K562 (cell line): ENCODE measurements at regions not wholly inside any gene's neighbourhood (a gene's known extent, or its start where the extent isn't known, plus 50 kb on each side); places are given as distances from the start of the nearest gene placed in this dataset.
A peak's percentile ranks its signal among the peaks of the same experiment; 100 is the strongest.
"Not testable (repeated sequence)": the region's sequence is repeated elsewhere in the genome, so short reads cannot be mapped to it uniquely, and the experiment has no call there.

Experiments
- ATAC-seq: fragments of 200-7000 bp; cut with Tn5 transposase; 3 replicates; pipeline ENCODE4 v1.9.1; 2020; ENCODE audit warnings: moderate library complexity
- BruUV-seq: library from RNA; stranded (reverse); fragments of 400-500 nt; replicated peaks from 2 replicates; lab custom pipeline; 2021; lab: Mats Ljungman, UMichigan
- CTCF ChIA-PET: fragments of 300-600 bp; formaldehyde crosslinking; extraction: SDS; loops from one replicate; lab custom pipeline; 2021; ENCODE audit warnings: low intra/inter-chr PET ratio; lab: Yijun Ruan, JAX
- POLR2A ChIA-PET: fragments of 300-600, 350-650 bp; sonication (Branson Sonifier 250); formaldehyde crosslinking; extraction: SDS; loops from one replicate; lab custom pipeline; 2021; ENCODE audit warnings: antibody characterized with exemption, inconsistent platforms; lab: Yijun Ruan, JAX
- DNase-seq, 4 experiments: peaks; one replicate each; pipeline versions ENCODE4 v3.0.0 to v3.0.0-alpha.2; 2011 to 2018; ENCODE audit warnings: low spot score in 3 of 4, mixed read lengths in 3 of 4; ENCODE audit errors: extremely low read depth in 1 of 4
- FAIRE-seq: peaks from 2 replicates; lab custom pipeline; 2011; peaks lifted over from hg19 to GRCh38; lab: Jason Lieb, UNC
- H2AFZ ChIP-seq: 2 replicates; pipeline ENCODE4 v1.6.0; 2011; ENCODE audit warnings: low read depth, low read length, control low read depth, inconsistent platforms
- H3K27ac ChIP-seq: fragments of 200-600 bp; 3 replicates; pipeline ENCODE4 v1.8.0; 2011; ENCODE audit warnings: low read depth, mild to moderate bottlenecking, control low read depth, inconsistent platforms, low read length, moderate library complexity, mixed read lengths; ENCODE audit errors: extremely low read depth
- H3K27me3 ChIP-seq, 2 experiments: fragments of 300-600 bp in 1 of 2; 2 replicates in 1 of 2; 3 replicates in 1 of 2; pipeline versions ENCODE4 v1.6.0 to v1.8.0; 2011; ENCODE audit warnings: inconsistent platforms in 2 of 2, low read length in 2 of 2, mild to moderate bottlenecking in 1 of 2, mixed read lengths in 1 of 2, moderate library complexity in 1 of 2; ENCODE audit not compliant: control insufficient read depth in 2 of 2, insufficient read depth in 2 of 2
- H3K36me3 ChIP-seq: fragments of 300-600 bp; 3 replicates; pipeline ENCODE4 v1.8.0; 2011; ENCODE audit warnings: mild to moderate bottlenecking, low read length, inconsistent platforms; ENCODE audit not compliant: control insufficient read depth, insufficient read depth
- H3K4me1 ChIP-seq, 2 experiments: fragments of 200-600 bp in 1 of 2; replicated peaks in 1 of 2; 2 replicates in 1 of 2; 3 replicates in 1 of 2; pipeline versions ENCODE4 v1.5.1 to v1.8.0; 2011; ENCODE audit warnings: inconsistent platforms in 2 of 2, low read length in 2 of 2, mild to moderate bottlenecking in 1 of 2, mixed read lengths in 1 of 2, moderate library complexity in 1 of 2; ENCODE audit not compliant: control insufficient read depth in 2 of 2, insufficient read depth in 2 of 2
- H3K4me2 ChIP-seq: 2 replicates; pipeline ENCODE4 v1.6.1; 2011; ENCODE audit warnings: low read length, control low read depth, inconsistent platforms, mixed read lengths; ENCODE audit not compliant: insufficient read depth
- H3K4me3 ChIP-seq: fragments of 200-600 bp; sonication (generic), shearing (Covaris generic); 2 replicates; pipeline ENCODE4 v1.5.1; 2016; ENCODE audit warnings: control low read depth, inconsistent platforms
- H3K79me2 ChIP-seq: fragments of 200-600 bp; 3 replicates; pipeline ENCODE4 v1.8.0; 2011; ENCODE audit warnings: low read length, inconsistent platforms; ENCODE audit not compliant: control insufficient read depth, insufficient read depth
- H3K9ac ChIP-seq, 2 experiments: 2 replicates each; pipeline versions ENCODE4 v1.6.0 to v1.6.1; 2011; ENCODE audit warnings: low read depth in 2 of 2, low read length in 2 of 2, control low read depth in 1 of 2, inconsistent platforms in 1 of 2, mild to moderate bottlenecking in 1 of 2, mixed read lengths in 1 of 2; ENCODE audit not compliant: insufficient read depth in 1 of 2
- H3K9me1 ChIP-seq: one replicate; pipeline ENCODE4 v1.6.0; 2011; ENCODE audit warnings: inconsistent platforms, mild to moderate bottlenecking, low read length, moderate library complexity; ENCODE audit not compliant: control insufficient read depth, insufficient read depth
- H3K9me3 ChIP-seq: replicated peaks from 2 replicates; pipeline ENCODE4 v1.5.1; 2011; ENCODE audit warnings: low read depth, low read length, inconsistent platforms; ENCODE audit not compliant: control insufficient read depth, insufficient read depth
- H4K20me1 ChIP-seq: replicated peaks from 2 replicates; pipeline ENCODE4 v1.6.1; 2011; ENCODE audit warnings: low read length, inconsistent platforms, mixed read lengths; ENCODE audit not compliant: control insufficient read depth, insufficient read depth
- ARHGAP35 ChIP-seq: fragments of 450-650 bp; IDR thresholded peaks from 2 replicates; pipeline ENCODE4 v1.6.1; 2018; ENCODE audit not compliant: partially characterized antibody
- ASH1L ChIP-seq: fragments of 450-650 bp; IDR thresholded peaks from 2 replicates; pipeline ENCODE4 v1.6.1; 2018; ENCODE audit warnings: borderline replicate concordance, mild to moderate bottlenecking, low read depth; ENCODE audit not compliant: partially characterized antibody
- CCAR2 ChIP-seq: fragments of 200-400 bp; formaldehyde crosslinking; IDR thresholded peaks from 2 replicates; pipeline ENCODE4 v1.6.1; 2017; ENCODE audit warnings: mild to moderate bottlenecking, low read depth, low read length
- CREM ChIP-seq: IDR thresholded peaks from 2 replicates; pipeline ENCODE4 v1.6.1; 2014; ENCODE audit warnings: antibody characterized with exemption, low read depth
- FUS ChIP-seq: fragments of 200-400 bp; formaldehyde crosslinking; optimal IDR thresholded peaks from 2 replicates; pipeline ENCODE3; 2017; ENCODE audit warnings: low read depth, low read length
- KDM2B ChIP-seq: fragments of 250-450 bp; sonication (Bioruptor Pico); IDR thresholded peaks from 2 replicates; pipeline ENCODE4 v1.8.0; 2021; ENCODE audit warnings: mild to moderate bottlenecking, moderate library complexity
- LARP7 ChIP-seq: fragments of 450-650 bp; IDR thresholded peaks from 2 replicates; pipeline ENCODE4 v1.6.1; 2016
- SFPQ ChIP-seq: fragments of 200-400 bp; formaldehyde crosslinking; IDR thresholded peaks from 2 replicates; pipeline ENCODE4 v1.6.1; 2017; ENCODE audit warnings: mild to moderate bottlenecking, low read depth, low read length, moderate library complexity
- SMAD4 ChIP-seq: fragments of 250-450 bp; sonication (Bioruptor Pico); conservative IDR thresholded peaks from 2 replicates; pipeline ENCODE4 v1.8.0; 2021; ENCODE audit warnings: inconsistent platforms, mild to moderate bottlenecking, moderate library complexity
- TCF3 ChIP-seq: sonication (generic); formaldehyde crosslinking; IDR thresholded peaks from 2 replicates; pipeline ENCODE4 v1.4.0; 2020; ENCODE audit warnings: mild to moderate bottlenecking, missing genetic modification reagents
- TSHZ1 ChIP-seq: fragments of 250-450 bp; sonication (Bioruptor Pico); IDR thresholded peaks from 2 replicates; pipeline ENCODE4 v1.4.0; 2020; ENCODE audit warnings: mild to moderate bottlenecking, moderate library complexity
- ZBTB33 ChIP-seq: sonication (generic); formaldehyde crosslinking; IDR thresholded peaks from 2 replicates; pipeline ENCODE4 v1.8.1; 2023; ENCODE audit warnings: mild to moderate bottlenecking, missing genetic modification reagents
- ZNF121 ChIP-seq: sonication (generic); formaldehyde crosslinking; conservative IDR thresholded peaks from 2 replicates; pipeline ENCODE4 v1.8.0; 2022; ENCODE audit warnings: missing genetic modification reagents
- WGBS: fragments of 100-300 bp; shearing (Covaris generic); methylation state at CpG from one replicate; pipeline ENCODE4 v1.1.6; 2016; ENCODE audit warnings: low coverage, mixed read lengths; ENCODE audit not compliant: insufficient coverage; ENCODE audit errors: missing lambda C conversion rate; 5-methylcytosine and 5-hydroxymethylcytosine counted together
- in situ Hi-C: fragments of 300-500 bp; cut with MboI; formaldehyde crosslinking; loops from 4 replicates; pipeline ENCODE4 v1.15.0; 2018; ENCODE audit warnings: inconsistent platforms, mixed read lengths
- intact Hi-C: fragments of 100-400 bp; cut with micrococcal nuclease; formaldehyde crosslinking; loops from 2 replicates; pipeline ENCODE4 v1.14.2; 2022

- TF ChIP-seq ZBTB33 (CRISPR knock-in tag) = no peak
- no peak for TF ChIP-seq SFPQ
- TF ChIP-seq TSHZ1 (CRISPR knock-in tag) = no peak
- peak; percentile 44 for TF ChIP-seq TCF3 (CRISPR knock-in tag)
- TF ChIP-seq KDM2B (CRISPR knock-in tag) = no peak
- TF ChIP-seq ZNF121 (CRISPR knock-in tag) = no peak
- no peak for TF ChIP-seq ASH1L
- peak; percentile 35; the same call in 1 of the 2 replicates for TF ChIP-seq SMAD4 (CRISPR knock-in tag)
- no peak for TF ChIP-seq LARP7
- no peak for TF ChIP-seq ARHGAP35
- TF ChIP-seq CCAR2 = no peak
- peak; percentile 16; the same call in 1 of the 2 replicates for TF ChIP-seq CREM
- no peak for TF ChIP-seq FUS
Observed at GRCh38 chr12:46546634-46547273, 174.2 kb upstream of the SLC38A2 start (continued).

GRCh38 chr12:46543378-46543795 lies 170.8 kb upstream of the SLC38A2 start:
- H4K20me1 ChIP-seq, CTCF ChIA-PET, DNase-seq, ATAC-seq, H2AFZ ChIP-seq, FAIRE-seq, H3K79me2 ChIP-seq, intact Hi-C loops, H3K27me3 ChIP-seq, H3K9me3 ChIP-seq, H3K9ac ChIP-seq, H3K9me1 ChIP-seq, H3K4me3 ChIP-seq, H3K36me3 ChIP-seq, POLR2A ChIA-PET, H3K27ac ChIP-seq, BruUV-seq, in situ Hi-C loops, H3K4me2 ChIP-seq: not testable (repeated sequence)
- peaks cover 0 to 22% of the 10 kb centered on the region in 2 experiments; a peak in 4 of 5 replicates for H3K4me1 ChIP-seq
- 44% methylated on average over 3 of the region's 3 CpGs for WGBS
